ENCODE measurements at regions not wholly inside any gene's neighbourhood (a gene's known extent, or its start where the extent isn't known, plus 50 kb on each side); places are given as distances from the start of the nearest gene placed in this dataset.

DNA sequence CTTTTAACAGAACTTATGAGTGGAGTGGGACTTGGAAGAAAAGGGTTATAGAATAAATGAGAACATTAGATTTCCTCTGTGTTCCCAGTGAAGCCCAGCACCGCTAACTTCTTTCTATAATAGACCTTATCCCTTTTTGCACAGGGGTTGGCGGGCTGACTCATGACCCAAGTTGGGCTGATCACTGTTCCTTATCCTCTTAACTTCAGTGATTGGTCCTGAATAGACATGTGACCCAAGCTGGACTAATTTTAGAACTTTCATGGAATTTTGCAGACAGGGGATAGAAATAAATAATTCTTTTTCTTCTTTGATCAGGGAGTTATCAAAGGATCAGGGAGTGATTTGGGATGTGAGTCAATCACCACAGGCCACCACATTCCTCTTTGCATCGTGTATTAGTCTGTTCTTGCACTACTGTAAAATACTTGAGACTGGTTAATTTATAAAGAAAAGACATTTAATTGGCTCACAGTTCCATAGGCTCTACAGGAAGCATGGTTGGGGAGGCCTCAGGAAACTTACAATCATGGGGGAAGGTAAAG, 75.9 kb downstream of the UCHL1 start:
- H3K79me2 ChIP-seq (replicated peaks; ENCODE audit: insufficient read depth) = no peaks in the 10 kb centered on the region
- DNase-seq (ENCODE audit: low spot score) = no peak
- peaks cover 6% of the 10 kb centered on the region for H3K4me1 ChIP-seq (ENCODE audit: insufficient read depth)
- H3K27ac Mint-ChIP-seq = no peak overlapping the region
- H3K27ac ChIP-seq (ENCODE audit: low read depth) = no peak overlapping the region
- no peak overlapping the region for H3K4me3 ChIP-seq
- H3K36me3 ChIP-seq (ENCODE audit: insufficient read depth) = no peaks in the 10 kb centered on the region
- no peaks in the 10 kb centered on the region for H4K20me1 ChIP-seq (replicated peaks; ENCODE audit: insufficient read depth)
- H3K36me3 Mint-ChIP-seq (ENCODE audit: low read depth) = no peaks in the 10 kb centered on the region
- ATAC-seq = no peak
- H3K4me2 ChIP-seq = no peak overlapping the region
- H3K9me3 Mint-ChIP-seq = no peaks in the 10 kb centered on the region; the same call in 2 of the 3 replicates
- no peaks in the 10 kb centered on the region for H3K27me3 Mint-ChIP-seq (ENCODE audit: insufficient read depth, low read depth, poor library complexity)
- no peaks in the 10 kb centered on the region for H3F3A ChIP-seq (replicated peaks; ENCODE audit: low read depth)
- no peak overlapping the region for H2AFZ ChIP-seq
- no peak overlapping the region for H3K4me3 Mint-ChIP-seq
- peaks cover 17% of the 10 kb centered on the region for H3K4me1 Mint-ChIP-seq
- no peaks in the 10 kb centered on the region; the same call in 1 of the 2 replicates for H3K9me2 ChIP-seq (ENCODE audit: insufficient read depth)
- H3K27me3 ChIP-seq (ENCODE audit: insufficient read depth) = no peaks in the 10 kb centered on the region
- TF ChIP-seq CREB1 (CRISPR knock-in tag; IDR thresholded peaks at IDR 0.05; ENCODE audit: low read depth) (no peak), STAT1 (IDR thresholded peaks at IDR 0.05; ENCODE audit: unreplicated experiment) (no peak), EZH2 (IDR thresholded peaks at IDR 0.05; ENCODE audit: low read depth, unreplicated experiment) (no peak), EZH2phosphoT487 (IDR thresholded peaks at IDR 0.05; ENCODE audit: unreplicated experiment) (no peak), JUNB (IDR thresholded peaks at IDR 0.05; ENCODE audit: unreplicated experiment) (no peak)
- TF ChIP-seq, protein P1, sequence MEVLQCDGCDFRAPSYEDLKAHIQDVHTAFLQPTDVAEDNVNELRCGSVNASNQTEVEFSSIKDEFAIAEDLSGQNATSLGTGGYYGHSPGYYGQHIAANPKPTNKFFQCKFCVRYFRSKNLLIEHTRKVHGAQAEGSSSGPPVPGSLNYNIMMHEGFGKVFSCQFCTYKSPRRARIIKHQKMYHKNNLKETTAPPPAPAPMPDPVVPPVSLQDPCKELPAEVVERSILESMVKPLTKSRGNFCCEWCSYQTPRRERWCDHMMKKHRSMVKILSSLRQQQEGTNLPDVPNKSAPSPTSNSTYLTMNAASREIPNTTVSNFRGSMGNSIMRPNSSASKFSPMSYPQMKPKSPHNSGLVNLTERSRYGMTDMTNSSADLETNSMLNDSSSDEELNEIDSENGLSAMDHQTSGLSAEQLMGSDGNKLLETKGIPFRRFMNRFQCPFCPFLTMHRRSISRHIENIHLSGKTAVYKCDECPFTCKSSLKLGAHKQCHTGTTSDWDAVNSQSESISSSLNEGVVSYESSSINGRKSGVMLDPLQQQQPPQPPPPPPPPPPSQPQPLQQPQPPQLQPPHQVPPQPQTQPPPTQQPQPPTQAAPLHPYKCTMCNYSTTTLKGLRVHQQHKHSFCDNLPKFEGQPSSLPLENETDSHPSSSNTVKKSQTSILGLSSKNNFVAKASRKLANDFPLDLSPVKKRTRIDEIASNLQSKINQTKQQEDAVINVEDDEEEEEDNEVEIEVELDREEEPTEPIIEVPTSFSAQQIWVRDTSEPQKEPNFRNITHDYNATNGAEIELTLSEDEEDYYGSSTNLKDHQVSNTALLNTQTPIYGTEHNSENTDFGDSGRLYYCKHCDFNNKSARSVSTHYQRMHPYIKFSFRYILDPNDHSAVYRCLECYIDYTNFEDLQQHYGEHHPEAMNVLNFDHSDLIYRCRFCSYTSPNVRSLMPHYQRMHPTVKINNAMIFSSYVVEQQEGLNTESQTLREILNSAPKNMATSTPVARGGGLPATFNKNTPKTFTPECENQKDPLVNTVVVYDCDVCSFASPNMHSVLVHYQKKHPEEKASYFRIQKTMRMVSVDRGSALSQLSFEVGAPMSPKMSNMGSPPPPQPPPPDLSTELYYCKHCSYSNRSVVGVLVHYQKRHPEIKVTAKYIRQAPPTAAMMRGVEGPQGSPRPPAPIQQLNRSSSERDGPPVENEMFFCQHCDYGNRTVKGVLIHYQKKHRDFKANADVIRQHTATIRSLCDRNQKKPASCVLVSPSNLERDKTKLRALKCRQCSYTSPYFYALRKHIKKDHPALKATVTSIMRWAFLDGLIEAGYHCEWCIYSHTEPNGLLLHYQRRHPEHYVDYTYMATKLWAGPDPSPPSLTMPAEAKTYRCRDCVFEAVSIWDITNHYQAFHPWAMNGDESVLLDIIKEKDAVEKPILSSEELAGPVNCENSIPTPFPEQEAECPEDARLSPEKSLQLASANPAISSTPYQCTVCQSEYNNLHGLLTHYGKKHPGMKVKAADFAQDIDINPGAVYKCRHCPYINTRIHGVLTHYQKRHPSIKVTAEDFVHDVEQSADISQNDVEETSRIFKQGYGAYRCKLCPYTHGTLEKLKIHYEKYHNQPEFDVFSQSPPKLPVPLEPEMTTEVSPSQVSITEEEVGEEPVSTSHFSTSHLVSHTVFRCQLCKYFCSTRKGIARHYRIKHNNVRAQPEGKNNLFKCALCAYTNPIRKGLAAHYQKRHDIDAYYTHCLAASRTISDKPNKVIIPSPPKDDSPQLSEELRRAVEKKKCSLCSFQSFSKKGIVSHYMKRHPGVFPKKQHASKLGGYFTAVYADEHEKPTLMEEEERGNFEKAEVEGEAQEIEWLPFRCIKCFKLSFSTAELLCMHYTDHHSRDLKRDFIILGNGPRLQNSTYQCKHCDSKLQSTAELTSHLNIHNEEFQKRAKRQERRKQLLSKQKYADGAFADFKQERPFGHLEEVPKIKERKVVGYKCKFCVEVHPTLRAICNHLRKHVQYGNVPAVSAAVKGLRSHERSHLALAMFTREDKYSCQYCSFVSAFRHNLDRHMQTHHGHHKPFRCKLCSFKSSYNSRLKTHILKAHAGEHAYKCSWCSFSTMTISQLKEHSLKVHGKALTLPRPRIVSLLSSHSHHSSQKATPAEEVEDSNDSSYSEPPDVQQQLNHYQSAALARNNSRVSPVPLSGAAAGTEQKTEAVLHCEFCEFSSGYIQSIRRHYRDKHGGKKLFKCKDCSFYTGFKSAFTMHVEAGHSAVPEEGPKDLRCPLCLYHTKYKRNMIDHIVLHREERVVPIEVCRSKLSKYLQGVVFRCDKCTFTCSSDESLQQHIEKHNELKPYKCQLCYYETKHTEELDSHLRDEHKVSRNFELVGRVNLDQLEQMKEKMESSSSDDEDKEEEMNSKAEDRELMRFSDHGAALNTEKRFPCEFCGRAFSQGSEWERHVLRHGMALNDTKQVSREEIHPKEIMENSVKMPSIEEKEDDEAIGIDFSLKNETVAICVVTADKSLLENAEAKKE (CRISPR knock-in tag; IDR thresholded peaks at IDR 0.05) = no peak

DNA sequence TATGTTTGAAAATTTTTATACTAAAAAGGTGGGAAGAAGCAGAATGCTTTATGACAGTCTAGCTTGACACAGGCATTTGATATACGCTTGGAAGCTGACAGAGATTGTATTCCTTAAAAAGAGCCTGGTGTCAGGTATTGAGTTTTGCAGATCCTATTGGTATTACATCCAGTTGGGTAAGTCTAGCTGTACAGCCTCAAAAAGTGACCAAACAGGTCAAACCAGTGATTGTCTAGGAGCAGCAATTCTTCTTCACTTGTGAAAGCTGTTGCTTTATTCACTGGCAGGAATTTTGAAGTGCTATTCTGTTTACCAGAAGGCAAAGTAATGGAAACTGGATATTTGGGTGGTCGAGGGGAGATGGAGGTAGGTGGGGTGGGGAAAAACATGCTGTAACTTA, 77.5 kb downstream of the UCHL1 start:
- peaks cover 9% of the 10 kb centered on the region; the same call in 2 of the 3 replicates for H3K4me1 Mint-ChIP-seq
- H3K27ac ChIP-seq (ENCODE audit: low read depth) = no peak overlapping the region
- TF ChIP-seq ZNF331 (CRISPR knock-in tag; IDR thresholded peaks at IDR 0.05; ENCODE audit: low read depth) = no peak
- TF ChIP-seq, protein P2, sequence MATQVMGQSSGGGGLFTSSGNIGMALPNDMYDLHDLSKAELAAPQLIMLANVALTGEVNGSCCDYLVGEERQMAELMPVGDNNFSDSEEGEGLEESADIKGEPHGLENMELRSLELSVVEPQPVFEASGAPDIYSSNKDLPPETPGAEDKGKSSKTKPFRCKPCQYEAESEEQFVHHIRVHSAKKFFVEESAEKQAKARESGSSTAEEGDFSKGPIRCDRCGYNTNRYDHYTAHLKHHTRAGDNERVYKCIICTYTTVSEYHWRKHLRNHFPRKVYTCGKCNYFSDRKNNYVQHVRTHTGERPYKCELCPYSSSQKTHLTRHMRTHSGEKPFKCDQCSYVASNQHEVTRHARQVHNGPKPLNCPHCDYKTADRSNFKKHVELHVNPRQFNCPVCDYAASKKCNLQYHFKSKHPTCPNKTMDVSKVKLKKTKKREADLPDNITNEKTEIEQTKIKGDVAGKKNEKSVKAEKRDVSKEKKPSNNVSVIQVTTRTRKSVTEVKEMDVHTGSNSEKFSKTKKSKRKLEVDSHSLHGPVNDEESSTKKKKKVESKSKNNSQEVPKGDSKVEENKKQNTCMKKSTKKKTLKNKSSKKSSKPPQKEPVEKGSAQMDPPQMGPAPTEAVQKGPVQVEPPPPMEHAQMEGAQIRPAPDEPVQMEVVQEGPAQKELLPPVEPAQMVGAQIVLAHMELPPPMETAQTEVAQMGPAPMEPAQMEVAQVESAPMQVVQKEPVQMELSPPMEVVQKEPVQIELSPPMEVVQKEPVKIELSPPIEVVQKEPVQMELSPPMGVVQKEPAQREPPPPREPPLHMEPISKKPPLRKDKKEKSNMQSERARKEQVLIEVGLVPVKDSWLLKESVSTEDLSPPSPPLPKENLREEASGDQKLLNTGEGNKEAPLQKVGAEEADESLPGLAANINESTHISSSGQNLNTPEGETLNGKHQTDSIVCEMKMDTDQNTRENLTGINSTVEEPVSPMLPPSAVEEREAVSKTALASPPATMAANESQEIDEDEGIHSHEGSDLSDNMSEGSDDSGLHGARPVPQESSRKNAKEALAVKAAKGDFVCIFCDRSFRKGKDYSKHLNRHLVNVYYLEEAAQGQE (IDR thresholded peaks at IDR 0.05; ENCODE audit: unreplicated experiment) = no peak
- no peaks in the 10 kb centered on the region for H3K79me2 ChIP-seq (replicated peaks; ENCODE audit: insufficient read depth)
- no peak overlapping the region for H3K4me2 ChIP-seq
- H3K9me2 ChIP-seq (ENCODE audit: insufficient read depth) = no peaks in the 10 kb centered on the region; the same call in 1 of the 2 replicates
- ATAC-seq = no peak
- H3K9me3 Mint-ChIP-seq = no peaks in the 10 kb centered on the region
- no peak overlapping the region for H2AFZ ChIP-seq
- H3K4me3 ChIP-seq = no peak overlapping the region
- no peaks in the 10 kb centered on the region for H4K20me1 ChIP-seq (replicated peaks; ENCODE audit: insufficient read depth)
- no peaks in the 10 kb centered on the region for H3K36me3 Mint-ChIP-seq (ENCODE audit: low read depth)
- H3K4me3 Mint-ChIP-seq = no peak overlapping the region
- H3F3A ChIP-seq (replicated peaks; ENCODE audit: low read depth) = no peaks in the 10 kb centered on the region
- no peaks in the 10 kb centered on the region for H3K27me3 Mint-ChIP-seq (ENCODE audit: insufficient read depth, low read depth, poor library complexity)
- no peak for DNase-seq (ENCODE audit: low spot score)
- H3K27ac Mint-ChIP-seq = no peak overlapping the region
- no peaks in the 10 kb centered on the region for H3K4me1 ChIP-seq (ENCODE audit: insufficient read depth)
- no peaks in the 10 kb centered on the region for H3K27me3 ChIP-seq (ENCODE audit: insufficient read depth)
- no peaks in the 10 kb centered on the region for H3K36me3 ChIP-seq (ENCODE audit: insufficient read depth)
